Stimulated activated CD8-positive, alpha-beta memory T cell treated with anti-CD3 and anti-CD28 coated beads, Interleukin-15, amount 100 ng/mL, for 24 hours (primary cell): ENCODE measurements at regions not wholly inside any gene's neighbourhood (a gene's known extent, or its start where the extent isn't known, plus 50 kb on each side); places are given as distances from the start of the nearest gene placed in this dataset.
"Not testable (repeated sequence)": the region's sequence is repeated elsewhere in the genome, so short reads cannot be mapped to it uniquely, and the experiment has no call there.

Source experiments
- DNase-seq: peaks from one replicate; pipeline ENCODE4 v3.0.0-alpha.2; 2020; ENCODE audit warnings: low read depth

- no peak for DNase-seq
Measured at GRCh38 chr15:70576696-70577095, 186.7 kb downstream of the UACA start.

GRCh38 chr15:70576276-70576675 is 187.1 kb downstream of the UACA start:
- DNase-seq = no peak

- no peak for DNase-seq
Measured at GRCh38 chr15:70575231-70576226, 187.8 kb downstream of the UACA start.

GRCh38 chr15:70574325-70574724 is 189.0 kb downstream of the UACA start:
- DNase-seq = not testable (repeated sequence)

- no peak for DNase-seq
Measured at GRCh38 chr15:70573121-70573850, 190.1 kb downstream of the UACA start.

GRCh38 chr15:70569714-70570231 is 193.6 kb downstream of the UACA start:
- DNase-seq = no peak

- no peak for DNase-seq
Measured at GRCh38 chr15:70569091-70569713, 194.2 kb downstream of the UACA start.

GRCh38 chr15:70566989-70567388 is 196.4 kb downstream of the UACA start:
- DNase-seq = no peak

GRCh38 chr15:70566047-70566835 is 197.1 kb downstream of the UACA start:
- no peak for DNase-seq

GRCh38 chr15:70563561-70564095 is 199.7 kb downstream of the UACA start:
- DNase-seq = no peak

GRCh38 chr15:70562906-70563305 is 200.5 kb downstream of the UACA start:
- DNase-seq = no peak

- DNase-seq = no peak
Measured at GRCh38 chr15:70561885-70562284, 201.5 kb downstream of the UACA start.

GRCh38 chr15:70560617-70561328 is 202.6 kb downstream of the UACA start:
- no peak for DNase-seq

GRCh38 chr15:70559265-70560239 is 203.8 kb downstream of the UACA start:
- no peak for DNase-seq

GRCh38 chr15:70558406-70559264 is 204.7 kb downstream of the UACA start:
- no peak for DNase-seq

GRCh38 chr15:70557521-70558258 is 205.7 kb downstream of the UACA start:
- DNase-seq = no peak

- DNase-seq = no peak
Measured at GRCh38 chr15:70556779-70557178, 206.6 kb downstream of the UACA start.
